Astrocyte (in vitro differentiated cells and primary cell): ENCODE measurements at regions not wholly inside any gene's neighbourhood (a gene's known extent, or its start where the extent isn't known, plus 50 kb on each side); places are given as distances from the start of the nearest gene placed in this dataset.

Experiments
- DNase-seq: peaks from one replicate; pipeline ENCODE4 v3.0.0-alpha.2; 2010; ENCODE audit warnings: low read depth
- FAIRE-seq: peaks from 2 replicates; lab custom pipeline; 2011; peaks lifted over from hg19 to GRCh38; lab: Jason Lieb, UNC
- H2AFZ ChIP-seq: 2 replicates; pipeline ENCODE4 v1.6.0; 2012; ENCODE audit warnings: low read depth, low read length, inconsistent platforms
- H3K27ac ChIP-seq: 2 replicates; pipeline ENCODE4 v1.5.1; 2011; ENCODE audit warnings: low read depth, low read length, inconsistent platforms
- H3K27me3 ChIP-seq: 2 replicates; pipeline ENCODE4 v1.6.0; 2011; ENCODE audit warnings: low read length, inconsistent platforms; ENCODE audit not compliant: insufficient read depth
- H3K36me3 ChIP-seq: 2 replicates; pipeline ENCODE4 v1.5.1; 2011; ENCODE audit warnings: low read length, inconsistent platforms; ENCODE audit not compliant: insufficient read depth
- H3K4me1 ChIP-seq: 2 replicates; pipeline ENCODE4 v1.5.1; 2011; ENCODE audit warnings: low read length, inconsistent platforms; ENCODE audit not compliant: insufficient read depth
- H3K4me2 ChIP-seq: 2 replicates; pipeline ENCODE4 v1.6.0; 2012; ENCODE audit warnings: low read length, inconsistent platforms
- H3K4me3 ChIP-seq: 2 replicates; pipeline ENCODE4 v1.5.1; 2011; ENCODE audit warnings: low read depth, mild to moderate bottlenecking, low read length, inconsistent platforms; ENCODE audit not compliant: insufficient read depth
- H3K79me2 ChIP-seq: 2 replicates; pipeline ENCODE4 v1.6.0; 2012; ENCODE audit warnings: mild to moderate bottlenecking, low read length, inconsistent platforms; ENCODE audit not compliant: insufficient read depth
- H3K9ac ChIP-seq: 2 replicates; pipeline ENCODE4 v1.6.0; 2012; ENCODE audit warnings: mild to moderate bottlenecking, low read length, inconsistent platforms
- H3K9me3 ChIP-seq: 2 replicates; pipeline ENCODE4 v1.5.1; 2012; ENCODE audit warnings: low read depth, mild to moderate bottlenecking, low read length, inconsistent platforms; ENCODE audit not compliant: insufficient read depth
- H4K20me1 ChIP-seq: 2 replicates; pipeline ENCODE4 v1.6.0; 2012; ENCODE audit warnings: low read length, inconsistent platforms; ENCODE audit not compliant: insufficient read depth
- H3K27ac Mint-ChIP-seq: one replicate; pipeline ENCODE4 v1.8.0; 2021; ENCODE audit warnings: mild to moderate bottlenecking, mixed read lengths; ENCODE audit not compliant: unreplicated experiment
- H3K27me3 Mint-ChIP-seq: one replicate; pipeline ENCODE4 v1.8.0; 2021; ENCODE audit warnings: low read depth, mixed read lengths; ENCODE audit not compliant: unreplicated experiment
- H3K36me3 Mint-ChIP-seq: one replicate; pipeline ENCODE4 v1.8.0; 2021; ENCODE audit warnings: low read depth, mixed read lengths; ENCODE audit not compliant: unreplicated experiment
- H3K4me1 Mint-ChIP-seq: one replicate; pipeline ENCODE4 v1.8.0; 2021; ENCODE audit warnings: low read depth, mixed read lengths; ENCODE audit not compliant: unreplicated experiment
- H3K4me3 Mint-ChIP-seq: one replicate; pipeline ENCODE4 v1.8.0; 2021; ENCODE audit warnings: mild to moderate bottlenecking, moderate library complexity, mixed read lengths; ENCODE audit not compliant: unreplicated experiment
- H3K9me3 Mint-ChIP-seq: one replicate; pipeline ENCODE4 v1.8.0; 2021; ENCODE audit warnings: mild to moderate bottlenecking, mixed read lengths; ENCODE audit not compliant: unreplicated experiment
- CTCF ChIP-seq: IDR thresholded peaks from 2 replicates; pipeline ENCODE4 v1.5.1; 2011; ENCODE audit warnings: low read depth, mild to moderate bottlenecking, inconsistent platforms, low read length, moderate library complexity; ENCODE audit not compliant: insufficient read depth
- EZH2 ChIP-seq: IDR thresholded peaks from 2 replicates; pipeline ENCODE4 v1.6.1; 2012; ENCODE audit warnings: mild to moderate bottlenecking, low read length, inconsistent platforms; ENCODE audit not compliant: insufficient read depth

- Mint-ChIP-seq H3K4me3 (no peak overlapping the region), H3K36me3 (no peaks in the 10 kb centered on the region), H3K27me3 (no peaks in the 10 kb centered on the region), H3K4me1 (peaks cover 49% of the 10 kb centered on the region), H3K27ac (peak overlapping the region; percentile 62), H3K9me3 (peaks cover 7% of the 10 kb centered on the region)
- no peak overlapping the region for H2AFZ ChIP-seq
- no peaks in the 10 kb centered on the region for H3K27me3 ChIP-seq
- no peaks in the 10 kb centered on the region for H3K79me2 ChIP-seq
- H3K36me3 ChIP-seq, result no peaks in the 10 kb centered on the region
- H3K4me3 ChIP-seq, result no peak overlapping the region
- H3K4me1 ChIP-seq, result peaks cover 26% of the 10 kb centered on the region
- H3K27ac ChIP-seq, result no peak overlapping the region
- no peak overlapping the region for H3K9ac ChIP-seq
- H3K9me3 ChIP-seq, result no peaks in the 10 kb centered on the region
- FAIRE-seq (no peak), DNase-seq (no peak)
- no peaks in the 10 kb centered on the region for H4K20me1 ChIP-seq
- peak overlapping the region; percentile 13 for H3K4me2 ChIP-seq
- no peak for TF ChIP-seq EZH2
- no peak for TF ChIP-seq CTCF
These were observed 720.6 kb downstream of the SEMA5A start for GRCh38 chr5:8825139-8825757.

- Mint-ChIP-seq H3K4me3 (no peak overlapping the region), H3K36me3 (peaks cover 4% of the 10 kb centered on the region), H3K27me3 (no peaks in the 10 kb centered on the region), H3K4me1 (peaks cover 58% of the 10 kb centered on the region), H3K9me3 (peaks cover 10% of the 10 kb centered on the region), H3K27ac (peak overlapping the region; percentile 77)
- Histone ChIP-seq H4K20me1 (no peaks in the 10 kb centered on the region), H3K4me2 (no peak overlapping the region), H3K27me3 (no peaks in the 10 kb centered on the region), H3K9me3 (no peaks in the 10 kb centered on the region), H3K36me3 (no peaks in the 10 kb centered on the region), H3K4me1 (peaks cover 26% of the 10 kb centered on the region), H3K4me3 (no peak overlapping the region), H3K79me2 (no peaks in the 10 kb centered on the region), H3K27ac (no peak overlapping the region), H2AFZ (no peak overlapping the region), H3K9ac (no peak overlapping the region)
- FAIRE-seq (peak; percentile 29), DNase-seq (no peak)
- TF ChIP-seq EZH2, result no peak
- TF ChIP-seq CTCF, result no peak
These were observed 719.4 kb downstream of the SEMA5A start for GRCh38 chr5:8826508-8826907.

GRCh38 chr5:8827696-8828095 is 718.2 kb downstream of the SEMA5A start:
- peak overlapping the region; percentile 63 for H3K9ac ChIP-seq
- Mint-ChIP-seq H3K9me3 (peaks cover 7% of the 10 kb centered on the region), H3K4me1 (peaks cover 58% of the 10 kb centered on the region), H3K27ac (peak overlapping the region; percentile 99), H3K36me3 (peaks cover 4% of the 10 kb centered on the region), H3K4me3 (no peak overlapping the region), H3K27me3 (no peaks in the 10 kb centered on the region)
- H3K79me2 ChIP-seq, result no peaks in the 10 kb centered on the region
- H3K36me3 ChIP-seq, result no peaks in the 10 kb centered on the region
- DNase-seq (peak; percentile 41), FAIRE-seq (no peak)
- no peaks in the 10 kb centered on the region for H4K20me1 ChIP-seq
- H3K4me2 ChIP-seq, result peak overlapping the region; percentile 71
- no peak overlapping the region for H3K4me3 ChIP-seq
- peak overlapping the region; percentile 88 for H3K27ac ChIP-seq
- peak overlapping the region; percentile 12 for H2AFZ ChIP-seq
- TF ChIP-seq EZH2, result no peak
- peaks cover 26% of the 10 kb centered on the region for H3K4me1 ChIP-seq
- H3K9me3 ChIP-seq, result no peaks in the 10 kb centered on the region
- no peaks in the 10 kb centered on the region for H3K27me3 ChIP-seq
